GM19324 (cell line): ENCODE measurements at regions not wholly inside any gene's neighbourhood (a gene's known extent, or its start where the extent isn't known, plus 50 kb on each side); places are given as distances from the start of the nearest gene placed in this dataset.
"Not testable (repeated sequence)": the region's sequence is repeated elsewhere in the genome, so short reads cannot be mapped to it uniquely, and the experiment has no call there.

Source experiments
- ATAC-seq: cut with Tn5 transposase; IDR thresholded peaks from one replicate; pipeline ENCODE4 v1.9.1; 2021; ENCODE audit warnings: mild to moderate bottlenecking, moderate library complexity; ENCODE audit not compliant: unreplicated experiment, low FRiP score

- ATAC-seq: no peak
These were observed 67.6 kb upstream of the SMARCAD1 start for GRCh38 chr4:94139931-94140612.

- ATAC-seq: no peak
These were observed 66.7 kb upstream of the SMARCAD1 start for GRCh38 chr4:94141001-94141400.

GRCh38 chr4:94148052-94148451 lies 59.6 kb upstream of the SMARCAD1 start:
- ATAC-seq: not testable (repeated sequence)

- ATAC-seq: no peak
These were observed 55.2 kb upstream of the SMARCAD1 start for GRCh38 chr4:94152466-94152865.

- not testable (repeated sequence) for ATAC-seq
These were observed 52.3 kb upstream of the SMARCAD1 start for GRCh38 chr4:94155404-94155803.

- ATAC-seq: no peak
These were observed 50.8 kb upstream of the SMARCAD1 start for GRCh38 chr4:94156826-94157225.
